GM12878 (cell line): ENCODE measurements at regions not wholly inside any gene's neighbourhood (a gene's known extent, or its start where the extent isn't known, plus 50 kb on each side); places are given as distances from the start of the nearest gene placed in this dataset.

Experiments used
- ATAC-seq: fragments of 200-7000 bp; cut with Tn5 transposase; 3 replicates; pipeline ENCODE4 v1.9.1; 2020; ENCODE audit warnings: mild to moderate bottlenecking, moderate library complexity
- BruUV-seq: library from RNA; stranded (reverse); fragments of 400-500 nt; replicated peaks from 2 replicates; lab custom pipeline; 2021; lab: Mats Ljungman, UMichigan
- CTCF ChIA-PET: fragments of 300-600 bp; sonication (Branson Sonifier 250); formaldehyde crosslinking; extraction: SDS; loops from one replicate; lab custom pipeline; 2021; ENCODE audit warnings: inconsistent platforms; lab: Yijun Ruan, JAX
- POLR2A ChIA-PET: fragments of 350-600 bp; formaldehyde crosslinking; extraction: SDS; loops from one replicate; lab custom pipeline; 2021; ENCODE audit warnings: inconsistent platforms; lab: Charles Lee
- RAD21 ChIA-PET: fragments of 300-600 bp; sonication (Branson Sonifier 250); formaldehyde crosslinking; loops from one replicate; lab custom pipeline; 2023; ENCODE audit warnings: antibody characterized with exemption; ENCODE audit not compliant: unreplicated experiment; lab: Charles Lee
- SMC1A ChIA-PET: fragments of 300-600 bp; sonication (Branson Sonifier 250); formaldehyde crosslinking; loops from one replicate; lab custom pipeline; 2023; ENCODE audit not compliant: unreplicated experiment, uncharacterized antibody; lab: Charles Lee
- DNase-seq: peaks from one replicate; pipeline ENCODE4 v3.0.0-alpha.2; 2011; ENCODE audit warnings: low read depth, low spot score
- FAIRE-seq: peaks from 3 replicates; lab custom pipeline; 2011; peaks lifted over from hg19 to GRCh38; lab: Jason Lieb, UNC
- H2AFZ ChIP-seq: 2 replicates; pipeline ENCODE4 v1.6.0; 2011; ENCODE audit warnings: low read depth, low read length, control low read depth; ENCODE audit not compliant: control insufficient read depth
- H3K27ac ChIP-seq: 2 replicates; pipeline ENCODE4 v1.5.1; 2011; ENCODE audit warnings: control low read depth; ENCODE audit not compliant: control insufficient read depth, insufficient read depth
- H3K27me3 ChIP-seq, 2 experiments: replicated peaks in 1 of 2; 2 replicates each; pipeline versions ENCODE4 v1.6.0 to v1.6.1; 2011; ENCODE audit warnings: low read length in 1 of 2; ENCODE audit not compliant: control insufficient read depth in 2 of 2, insufficient read depth in 2 of 2
- H3K36me3 ChIP-seq, 2 experiments: 2 replicates each; pipeline ENCODE4 v1.5.1; 2011; ENCODE audit warnings: low read length in 1 of 2; ENCODE audit not compliant: control insufficient read depth in 2 of 2, insufficient read depth in 2 of 2
- H3K4me1 ChIP-seq: 2 replicates; pipeline ENCODE4 v1.6.1; 2011; ENCODE audit warnings: mild to moderate bottlenecking, low read length, moderate library complexity, mixed read lengths; ENCODE audit not compliant: control insufficient read depth, insufficient read depth
- H3K4me2 ChIP-seq: 2 replicates; pipeline ENCODE4 v1.6.0; 2011; ENCODE audit warnings: control low read depth; ENCODE audit not compliant: control insufficient read depth, insufficient read depth
- H3K4me3 ChIP-seq: fragments of 200-600 bp; sonication (generic); 2 replicates; pipeline ENCODE4 v1.5.1; 2016
- H3K79me2 ChIP-seq: 2 replicates; pipeline ENCODE4 v1.6.0; 2011; ENCODE audit warnings: low read length; ENCODE audit not compliant: control insufficient read depth, insufficient read depth
- H3K9ac ChIP-seq: 2 replicates; pipeline ENCODE4 v1.8.0; 2011; ENCODE audit warnings: low read length, control low read depth, mixed read lengths; ENCODE audit not compliant: control insufficient read depth, insufficient read depth
- H3K9me3 ChIP-seq: replicated peaks from 3 replicates; pipeline ENCODE4 v1.5.1; 2011; ENCODE audit warnings: mild to moderate bottlenecking, low read length; ENCODE audit not compliant: control insufficient read depth, insufficient read depth
- H4K20me1 ChIP-seq: 2 replicates; pipeline ENCODE4 v1.6.0; 2011; ENCODE audit not compliant: control insufficient read depth, insufficient read depth
- EP300 ChIP-seq, 2 experiments: fragments of 150-350 bp in 1 of 2; IDR thresholded peaks; 2 replicates each; pipeline ENCODE4 v1.6.1; 2011 to 2012; ENCODE audit warnings: low read depth in 2 of 2, low read length in 2 of 2, borderline replicate concordance in 1 of 2, improper control_type of control experiment in 1 of 2, inconsistent platforms in 1 of 2; ENCODE audit not compliant: control insufficient read depth in 1 of 2
- GABPA ChIP-seq: IDR thresholded peaks from 2 replicates; pipeline ENCODE4 v1.6.1; 2014; ENCODE audit warnings: antibody characterized with exemption, low read depth, mild to moderate bottlenecking, inconsistent platforms
- HDAC6 ChIP-seq: fragments of 200-600 bp; sonication (generic); IDR thresholded peaks from one replicate; pipeline ENCODE4 v1.8.0; 2017; ENCODE audit warnings: antibody characterized with exemption; ENCODE audit not compliant: unreplicated experiment
- MTA3 ChIP-seq: IDR thresholded peaks from 2 replicates; pipeline ENCODE4 v1.6.1; 2012; ENCODE audit warnings: low read length, inconsistent platforms, borderline replicate concordance
- MXI1 ChIP-seq: fragments of 150-350 bp; IDR thresholded peaks from 2 replicates; pipeline ENCODE4 v1.6.1; 2011; ENCODE audit warnings: low read depth, mild to moderate bottlenecking, inconsistent platforms, low read length, improper control_type of control experiment
- NBN ChIP-seq: fragments of 450-650 bp; IDR thresholded peaks from 2 replicates; pipeline ENCODE4 v1.6.1; 2016
- RAD21 ChIP-seq: IDR thresholded peaks from 2 replicates; pipeline ENCODE4 v1.6.1; 2011; ENCODE audit warnings: mild to moderate bottlenecking, low read depth, low read length, moderate library complexity; ENCODE audit not compliant: insufficient read depth
- SRF ChIP-seq, 2 experiments: IDR thresholded peaks; 2 replicates each; pipeline ENCODE4 v1.6.1; 2011; ENCODE audit warnings: low read depth in 2 of 2, low read length in 2 of 2, mild to moderate bottlenecking in 1 of 2, moderate library complexity in 1 of 2
- WRNIP1 ChIP-seq: IDR thresholded peaks from 2 replicates; pipeline ENCODE4 v1.6.1; 2011; ENCODE audit warnings: low read depth, low read length, improper control_type of control experiment, borderline replicate concordance
- YBX1 ChIP-seq: fragments of 450-650 bp; IDR thresholded peaks from 2 replicates; pipeline ENCODE4 v1.6.1; 2016; ENCODE audit warnings: antibody characterized with exemption
- YY1 ChIP-seq: IDR thresholded peaks from 2 replicates; pipeline ENCODE4 v1.6.1; 2011; ENCODE audit warnings: low read depth, mild to moderate bottlenecking, low read length
- WGBS: methylation state at CpG from one replicate; pipeline ENCODE4 v1.1.6; 2016; ENCODE audit warnings: low lambda C conversion rate; ENCODE audit not compliant: insufficient replicate concordance, insufficient coverage; ENCODE audit errors: missing lambda C conversion rate; 5-methylcytosine and 5-hydroxymethylcytosine counted together
- in situ Hi-C: fragments of 300-500 bp; cut with MboI; formaldehyde crosslinking; loops from 9 replicates; pipeline ENCODE4 v1.14.3; 2018; ENCODE audit warnings: mixed read lengths
- intact Hi-C: fragments of 100-400 bp; cut with micrococcal nuclease; formaldehyde crosslinking; loops from one replicate; pipeline ENCODE4 v1.14.2; 2022; ENCODE audit not compliant: unreplicated experiment
- TF ChIP-seq, protein P1 (sequence below): fragments of 450-650 bp; IDR thresholded peaks from 2 replicates; pipeline ENCODE4 v1.6.1; 2017; ENCODE audit warnings: low read depth, mild to moderate bottlenecking, moderate library complexity
- TF ChIP-seq, protein P2 (sequence below): IDR thresholded peaks from 2 replicates; pipeline ENCODE4 v1.6.1; 2011; ENCODE audit warnings: borderline replicate concordance, low read depth, mild to moderate bottlenecking, moderate library complexity, mixed read lengths, low read length; ENCODE audit not compliant: insufficient read depth; ENCODE audit errors: extremely low read length
- TF ChIP-seq, protein P3 (sequence below): fragments of 450-650 bp; formaldehyde crosslinking; IDR thresholded peaks from 2 replicates; pipeline ENCODE4 v1.5.0; 2022; ENCODE audit warnings: mild to moderate bottlenecking, missing genetic modification characterization
- TF ChIP-seq, protein P4 (sequence below): IDR thresholded peaks from 2 replicates; pipeline ENCODE4 v1.6.1; 2012; ENCODE audit warnings: low read length, inconsistent platforms

DNA sequence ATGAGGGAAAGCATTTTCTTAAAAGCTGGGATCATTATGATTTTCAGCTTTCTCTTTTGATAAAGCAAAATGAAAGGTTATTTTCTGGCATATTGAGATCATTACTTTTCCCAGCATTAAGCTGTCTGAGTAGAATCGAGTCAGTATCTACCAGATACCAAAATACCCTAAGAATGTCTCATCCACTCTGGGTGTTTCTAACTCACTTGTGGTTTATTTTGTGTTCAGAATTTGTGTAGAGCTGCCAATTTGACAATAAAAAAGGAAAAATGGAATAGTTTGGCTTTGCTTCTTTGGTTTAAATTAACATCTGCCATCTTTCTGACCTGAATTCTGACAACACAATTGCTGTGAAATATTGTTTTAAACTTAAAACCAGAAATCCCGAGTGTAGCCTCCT is 438.7 kb upstream of the ARGLU1 start:
- Histone ChIP-seq H3K4me2 (no peak overlapping the region), H4K20me1 (no peaks in the 10 kb centered on the region), H3K4me1 (no peaks in the 10 kb centered on the region), H2AFZ (no peak overlapping the region), H3K79me2 (no peaks in the 10 kb centered on the region), H3K27ac (no peak overlapping the region), H3K9me3 (no peaks in the 10 kb centered on the region), H3K27me3 (no peaks in the 10 kb centered on the region), H3K4me3 (no peak overlapping the region), H3K9ac (no peak overlapping the region), H3K36me3 (no peaks in the 10 kb centered on the region)
- BruUV-seq = no TSS peak
- 0% methylated on average over 2 of the region's 2 CpGs for WGBS
- in situ Hi-C loops (no loop called here), intact Hi-C loops (no loop called here)
- SMC1A ChIA-PET = interaction anchor here (0.7 to 1.2 kb wide), 4 partner anchors 8 to 82 kb away, joined by 3 to 4 read pairs (median 3); no protein-coding TSS in a partner anchor
- DNase-seq (no peak), FAIRE-seq (no peak), ATAC-seq (no peak)
- POLR2A ChIA-PET = interaction anchor here (0.7 kb wide), 1 partner anchor 15 kb away, joined by 3 read pairs; no protein-coding TSS in a partner anchor
- RAD21 ChIA-PET = interaction anchor here (0.9 to 1.5 kb wide), 3 partner anchors 10 to 14 kb away, joined by 3 to 4 read pairs (median 4); no protein-coding TSS in a partner anchor
- CTCF ChIA-PET = no interaction called here
- no peak for TF ChIP-seq YBX1
- no peak for TF ChIP-seq EP300 (IDR thresholded peaks at IDR 0.05; ENCODE audit: borderline replicate concordance in 1 of 2, control insufficient read depth in 1 of 2, low read depth in 2 of 2, low read length in 2 of 2)
- TF ChIP-seq, protein P1, sequence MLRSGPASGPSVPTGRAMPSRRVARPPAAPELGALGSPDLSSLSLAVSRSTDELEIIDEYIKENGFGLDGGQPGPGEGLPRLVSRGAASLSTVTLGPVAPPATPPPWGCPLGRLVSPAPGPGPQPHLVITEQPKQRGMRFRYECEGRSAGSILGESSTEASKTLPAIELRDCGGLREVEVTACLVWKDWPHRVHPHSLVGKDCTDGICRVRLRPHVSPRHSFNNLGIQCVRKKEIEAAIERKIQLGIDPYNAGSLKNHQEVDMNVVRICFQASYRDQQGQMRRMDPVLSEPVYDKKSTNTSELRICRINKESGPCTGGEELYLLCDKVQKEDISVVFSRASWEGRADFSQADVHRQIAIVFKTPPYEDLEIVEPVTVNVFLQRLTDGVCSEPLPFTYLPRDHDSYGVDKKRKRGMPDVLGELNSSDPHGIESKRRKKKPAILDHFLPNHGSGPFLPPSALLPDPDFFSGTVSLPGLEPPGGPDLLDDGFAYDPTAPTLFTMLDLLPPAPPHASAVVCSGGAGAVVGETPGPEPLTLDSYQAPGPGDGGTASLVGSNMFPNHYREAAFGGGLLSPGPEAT = no peak
- no peak for TF ChIP-seq HDAC6
- no peak for TF ChIP-seq MTA3
- no peak for TF ChIP-seq MXI1
- TF ChIP-seq GABPA = no peak
- TF ChIP-seq, protein P2, sequence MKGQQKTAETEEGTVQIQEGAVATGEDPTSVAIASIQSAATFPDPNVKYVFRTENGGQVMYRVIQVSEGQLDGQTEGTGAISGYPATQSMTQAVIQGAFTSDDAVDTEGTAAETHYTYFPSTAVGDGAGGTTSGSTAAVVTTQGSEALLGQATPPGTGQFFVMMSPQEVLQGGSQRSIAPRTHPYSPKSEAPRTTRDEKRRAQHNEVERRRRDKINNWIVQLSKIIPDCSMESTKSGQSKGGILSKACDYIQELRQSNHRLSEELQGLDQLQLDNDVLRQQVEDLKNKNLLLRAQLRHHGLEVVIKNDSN = no peak
- TF ChIP-seq, protein P3, sequence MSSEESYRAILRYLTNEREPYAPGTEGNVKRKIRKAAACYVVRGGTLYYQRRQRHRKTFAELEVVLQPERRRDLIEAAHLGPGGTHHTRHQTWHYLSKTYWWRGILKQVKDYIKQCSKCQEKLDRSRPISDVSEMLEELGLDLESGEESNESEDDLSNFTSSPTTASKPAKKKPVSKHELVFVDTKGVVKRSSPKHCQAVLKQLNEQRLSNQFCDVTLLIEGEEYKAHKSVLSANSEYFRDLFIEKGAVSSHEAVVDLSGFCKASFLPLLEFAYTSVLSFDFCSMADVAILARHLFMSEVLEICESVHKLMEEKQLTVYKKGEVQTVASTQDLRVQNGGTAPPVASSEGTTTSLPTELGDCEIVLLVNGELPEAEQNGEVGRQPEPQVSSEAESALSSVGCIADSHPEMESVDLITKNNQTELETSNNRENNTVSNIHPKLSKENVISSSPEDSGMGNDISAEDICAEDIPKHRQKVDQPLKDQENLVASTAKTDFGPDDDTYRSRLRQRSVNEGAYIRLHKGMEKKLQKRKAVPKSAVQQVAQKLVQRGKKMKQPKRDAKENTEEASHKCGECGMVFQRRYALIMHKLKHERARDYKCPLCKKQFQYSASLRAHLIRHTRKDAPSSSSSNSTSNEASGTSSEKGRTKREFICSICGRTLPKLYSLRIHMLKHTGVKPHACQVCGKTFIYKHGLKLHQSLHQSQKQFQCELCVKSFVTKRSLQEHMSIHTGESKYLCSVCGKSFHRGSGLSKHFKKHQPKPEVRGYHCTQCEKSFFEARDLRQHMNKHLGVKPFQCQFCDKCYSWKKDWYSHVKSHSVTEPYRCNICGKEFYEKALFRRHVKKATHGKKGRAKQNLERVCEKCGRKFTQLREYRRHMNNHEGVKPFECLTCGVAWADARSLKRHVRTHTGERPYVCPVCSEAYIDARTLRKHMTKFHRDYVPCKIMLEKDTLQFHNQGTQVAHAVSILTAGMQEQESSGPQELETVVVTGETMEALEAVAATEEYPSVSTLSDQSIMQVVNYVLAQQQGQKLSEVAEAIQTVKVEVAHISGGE (CRISPR knock-in tag) = no peak
- no peak for TF ChIP-seq SRF (IDR thresholded peaks at IDR 0.05; ENCODE audit: low read depth in 2 of 2, low read length in 2 of 2)
- no peak for TF ChIP-seq WRNIP1
- TF ChIP-seq YY1 = no peak
- TF ChIP-seq, protein P4, sequence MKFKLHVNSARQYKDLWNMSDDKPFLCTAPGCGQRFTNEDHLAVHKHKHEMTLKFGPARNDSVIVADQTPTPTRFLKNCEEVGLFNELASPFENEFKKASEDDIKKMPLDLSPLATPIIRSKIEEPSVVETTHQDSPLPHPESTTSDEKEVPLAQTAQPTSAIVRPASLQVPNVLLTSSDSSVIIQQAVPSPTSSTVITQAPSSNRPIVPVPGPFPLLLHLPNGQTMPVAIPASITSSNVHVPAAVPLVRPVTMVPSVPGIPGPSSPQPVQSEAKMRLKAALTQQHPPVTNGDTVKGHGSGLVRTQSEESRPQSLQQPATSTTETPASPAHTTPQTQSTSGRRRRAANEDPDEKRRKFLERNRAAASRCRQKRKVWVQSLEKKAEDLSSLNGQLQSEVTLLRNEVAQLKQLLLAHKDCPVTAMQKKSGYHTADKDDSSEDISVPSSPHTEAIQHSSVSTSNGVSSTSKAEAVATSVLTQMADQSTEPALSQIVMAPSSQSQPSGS = no peak
- no peak for TF ChIP-seq RAD21
- TF ChIP-seq NBN = no peak
